Activated CD4-positive, alpha-beta T cell treated with anti-CD3 and anti-CD28 coated beads, Interleukin-2, amount 10 ng/mL, durations not matched to agents 7 days and 5 days (primary cell): ENCODE measurements at regions not wholly inside any gene's neighbourhood (a gene's known extent, or its start where the extent isn't known, plus 50 kb on each side); places are given as distances from the start of the nearest gene placed in this dataset.
"Not testable (repeated sequence)": the region's sequence is repeated elsewhere in the genome, so short reads cannot be mapped to it uniquely, and the experiment has no call there.

ENCODE experiments used
- CTCF ChIA-PET: fragments of 350-600 bp; sonication (Branson Sonifier 250); formaldehyde crosslinking; loops from one replicate; lab custom pipeline; 2021; ENCODE audit warnings: antibody characterized with exemption; lab: Charles Lee
- POLR2A ChIA-PET: fragments of 350-600 bp; sonication (Branson Sonifier 250); formaldehyde crosslinking; loops from one replicate; lab custom pipeline; 2021; ENCODE audit warnings: antibody characterized with exemption; lab: Charles Lee
- DNase-seq: peaks from one replicate; pipeline ENCODE4 v3.0.0-alpha.2; 2020
- H3K27ac Mint-ChIP-seq: one replicate; pipeline ENCODE4 v1.8.0; 2021; ENCODE audit warnings: mild to moderate bottlenecking, moderate library complexity, mixed read lengths
- H3K27me3 Mint-ChIP-seq: one replicate; pipeline ENCODE4 v1.8.0; 2021; ENCODE audit warnings: mixed read lengths
- H3K36me3 Mint-ChIP-seq: one replicate; pipeline ENCODE4 v1.8.0; 2021; ENCODE audit warnings: low read depth, mixed read lengths
- H3K4me1 Mint-ChIP-seq: one replicate; pipeline ENCODE4 v1.8.0; 2021; ENCODE audit warnings: mixed read lengths
- H3K4me3 Mint-ChIP-seq: one replicate; pipeline ENCODE4 v1.8.0; 2021; ENCODE audit warnings: mild to moderate bottlenecking, moderate library complexity, mixed read lengths
- H3K9me3 Mint-ChIP-seq: one replicate; pipeline ENCODE4 v1.8.0; 2021; ENCODE audit warnings: mixed read lengths

DNA sequence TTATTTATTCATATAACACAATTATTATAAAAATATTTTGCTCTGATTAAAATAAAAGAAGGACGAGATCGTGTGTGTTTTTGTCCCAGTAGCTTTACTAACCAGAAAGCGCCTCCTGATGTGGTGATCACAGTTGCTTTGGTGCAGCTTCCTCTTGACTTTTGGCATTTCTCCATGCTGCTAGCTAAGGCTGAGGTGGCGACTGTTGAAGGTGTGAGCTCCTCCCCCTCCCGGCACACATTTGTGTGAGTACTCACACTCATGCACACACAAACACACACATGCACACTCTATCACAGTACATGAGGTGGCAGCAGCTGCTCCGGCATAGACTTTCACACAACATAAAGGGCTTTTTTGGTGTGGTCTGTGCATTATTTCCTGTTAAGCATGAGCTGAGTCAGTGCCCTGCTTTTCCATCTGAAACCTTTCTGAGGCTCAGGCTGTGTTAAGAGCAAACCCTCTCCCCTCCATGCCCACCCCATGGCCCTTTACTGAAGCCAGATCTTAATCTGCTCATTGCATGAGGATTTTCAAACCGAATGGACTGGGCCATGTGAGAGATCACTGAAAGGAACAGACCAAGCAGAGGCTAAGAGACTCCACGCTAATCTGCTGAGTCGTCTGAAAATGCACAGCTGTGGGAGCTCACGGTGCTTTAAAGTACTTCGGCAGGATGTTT, 53.3 kb downstream of the FOXD4L1 start:
- H3K36me3 Mint-ChIP-seq, H3K9me3 Mint-ChIP-seq, H3K4me1 Mint-ChIP-seq, H3K27me3 Mint-ChIP-seq, CTCF ChIA-PET, POLR2A ChIA-PET: not testable (repeated sequence)
- peak overlapping the region; percentile 57 for H3K4me3 Mint-ChIP-seq
- peak; percentile 67 for DNase-seq
- H3K27ac Mint-ChIP-seq = peak overlapping the region; percentile 89

DNA sequence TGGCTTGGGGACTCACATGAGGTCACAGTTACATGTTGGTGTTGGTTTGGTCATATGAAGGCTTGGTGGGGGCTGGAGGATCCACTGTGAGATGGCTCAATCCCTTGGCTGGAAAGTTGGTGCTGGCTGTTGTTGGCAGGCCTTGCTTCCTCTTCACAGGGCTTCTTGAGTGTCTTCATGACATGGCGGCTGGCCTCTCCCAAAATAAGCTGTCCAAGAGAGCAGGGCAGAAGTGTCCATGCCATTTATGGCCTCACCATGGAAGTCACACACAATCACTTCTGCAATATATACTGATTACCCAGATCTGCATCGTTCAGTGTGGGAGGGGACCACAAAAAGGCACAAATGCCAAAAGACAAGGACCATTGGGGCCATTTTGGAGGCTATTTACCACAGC, 61.4 kb downstream of the FOXD4L1 start:
- POLR2A ChIA-PET, CTCF ChIA-PET, H3K27ac Mint-ChIP-seq, H3K36me3 Mint-ChIP-seq, H3K4me1 Mint-ChIP-seq, H3K9me3 Mint-ChIP-seq, DNase-seq, H3K4me3 Mint-ChIP-seq: not testable (repeated sequence)
- peaks cover 12% of the 10 kb centered on the region for H3K27me3 Mint-ChIP-seq

DNA sequence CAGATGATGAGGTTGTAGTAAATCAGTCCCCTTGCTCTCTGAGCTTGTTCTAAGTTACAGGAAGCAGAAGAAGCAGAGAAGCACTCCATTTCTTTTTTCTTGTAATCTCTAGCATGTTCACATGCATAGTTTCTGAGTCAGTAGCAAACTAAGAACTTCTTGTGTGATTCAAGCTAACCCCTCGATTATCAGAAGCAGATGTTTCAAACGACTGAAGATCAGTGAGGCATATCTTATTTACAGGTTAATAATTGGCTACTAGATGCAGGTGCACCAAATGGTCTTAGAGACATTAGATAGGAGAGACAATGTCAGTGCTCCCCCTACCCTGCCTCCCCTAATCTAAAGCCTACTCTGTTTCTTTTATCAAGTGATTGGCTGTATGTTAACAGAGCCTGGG, 64.2 kb downstream of the FOXD4L1 start:
- H3K4me1 Mint-ChIP-seq, H3K27ac Mint-ChIP-seq, H3K4me3 Mint-ChIP-seq, DNase-seq, H3K36me3 Mint-ChIP-seq, H3K9me3 Mint-ChIP-seq, H3K27me3 Mint-ChIP-seq, CTCF ChIA-PET, POLR2A ChIA-PET: not testable (repeated sequence)

- H3K4me3 Mint-ChIP-seq, H3K27ac Mint-ChIP-seq, DNase-seq, POLR2A ChIA-PET, H3K27me3 Mint-ChIP-seq, H3K9me3 Mint-ChIP-seq, H3K36me3 Mint-ChIP-seq, CTCF ChIA-PET, H3K4me1 Mint-ChIP-seq: not testable (repeated sequence)
Observed at GRCh38 chr2:113566674-113567480, 60.2 kb upstream of the RABL2A start.

GRCh38 chr2:113567481-113567849, 59.6 kb upstream of the RABL2A start:
- H3K4me1 Mint-ChIP-seq, H3K36me3 Mint-ChIP-seq, H3K4me3 Mint-ChIP-seq, H3K27ac Mint-ChIP-seq, DNase-seq, H3K9me3 Mint-ChIP-seq, CTCF ChIA-PET, POLR2A ChIA-PET, H3K27me3 Mint-ChIP-seq: not testable (repeated sequence)

- H3K9me3 Mint-ChIP-seq, DNase-seq, POLR2A ChIA-PET, H3K27me3 Mint-ChIP-seq, H3K27ac Mint-ChIP-seq, H3K4me1 Mint-ChIP-seq, CTCF ChIA-PET, H3K4me3 Mint-ChIP-seq, H3K36me3 Mint-ChIP-seq: not testable (repeated sequence)
Observed at GRCh38 chr2:113568231-113568630, 58.8 kb upstream of the RABL2A start.

DNA sequence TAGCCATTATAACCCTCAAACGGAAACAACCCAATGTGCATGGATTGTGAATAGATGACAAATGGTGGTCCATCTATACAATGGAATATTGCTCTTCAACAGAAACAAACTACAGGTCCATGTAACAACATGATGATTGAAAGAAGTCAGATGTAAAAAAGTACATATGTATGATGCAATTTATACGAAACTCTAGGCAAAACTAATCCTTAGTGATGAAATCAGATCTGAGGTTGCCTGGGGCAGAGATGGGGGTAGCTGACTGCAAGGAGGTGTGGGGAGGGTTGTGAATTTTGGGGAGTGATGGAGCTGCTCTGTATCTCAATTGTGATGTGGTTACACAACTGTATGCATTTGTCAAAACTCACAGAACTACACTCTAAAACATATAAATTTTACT, 57.0 kb upstream of the RABL2A start:
- DNase-seq, H3K27me3 Mint-ChIP-seq, H3K27ac Mint-ChIP-seq, CTCF ChIA-PET, H3K4me1 Mint-ChIP-seq, POLR2A ChIA-PET, H3K36me3 Mint-ChIP-seq, H3K4me3 Mint-ChIP-seq, H3K9me3 Mint-ChIP-seq: not testable (repeated sequence)

DNA sequence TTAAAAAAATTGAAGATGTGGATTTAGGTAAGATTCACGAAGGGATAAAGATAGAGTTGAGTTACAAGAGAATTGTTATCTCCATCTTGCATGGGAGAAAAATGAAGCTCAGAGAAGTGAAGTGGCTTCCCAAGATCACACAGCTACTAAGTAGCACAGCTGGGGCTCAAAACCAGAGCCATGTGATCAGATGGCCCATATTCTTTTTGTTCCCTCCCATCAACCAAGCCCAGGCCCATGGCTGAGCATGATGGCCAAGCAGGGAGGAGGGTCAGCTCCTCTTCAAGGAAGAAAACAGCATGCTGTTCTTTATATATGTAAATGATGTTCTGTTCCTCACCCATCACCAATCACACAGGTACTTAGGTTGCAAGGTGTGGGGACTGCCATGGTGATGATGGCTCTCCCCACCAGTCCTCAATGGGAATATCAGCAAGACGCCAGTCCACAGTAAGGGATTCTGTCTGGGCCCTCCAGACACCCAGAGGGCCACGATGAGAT, 56.5 kb upstream of the RABL2A start:
- H3K36me3 Mint-ChIP-seq, H3K4me1 Mint-ChIP-seq, H3K27ac Mint-ChIP-seq, H3K27me3 Mint-ChIP-seq, CTCF ChIA-PET, H3K9me3 Mint-ChIP-seq, DNase-seq, H3K4me3 Mint-ChIP-seq, POLR2A ChIA-PET: not testable (repeated sequence)

GRCh38 chr2:113571482-113572068, 55.5 kb upstream of the RABL2A start:
- H3K4me3 Mint-ChIP-seq, H3K36me3 Mint-ChIP-seq, POLR2A ChIA-PET, CTCF ChIA-PET, DNase-seq, H3K4me1 Mint-ChIP-seq, H3K27ac Mint-ChIP-seq, H3K9me3 Mint-ChIP-seq, H3K27me3 Mint-ChIP-seq: not testable (repeated sequence)

- H3K4me1 Mint-ChIP-seq, H3K36me3 Mint-ChIP-seq, H3K4me3 Mint-ChIP-seq, H3K27ac Mint-ChIP-seq, H3K27me3 Mint-ChIP-seq, H3K9me3 Mint-ChIP-seq, DNase-seq, POLR2A ChIA-PET: not testable (repeated sequence)
- CTCF ChIA-PET = interaction anchor here (0.6 kb wide), 1 partner anchor 48 kb away, joined by 3 read pairs; no protein-coding TSS in a partner anchor
Observed at GRCh38 chr2:113575721-113576120, 51.3 kb upstream of the RABL2A start.

DNA sequence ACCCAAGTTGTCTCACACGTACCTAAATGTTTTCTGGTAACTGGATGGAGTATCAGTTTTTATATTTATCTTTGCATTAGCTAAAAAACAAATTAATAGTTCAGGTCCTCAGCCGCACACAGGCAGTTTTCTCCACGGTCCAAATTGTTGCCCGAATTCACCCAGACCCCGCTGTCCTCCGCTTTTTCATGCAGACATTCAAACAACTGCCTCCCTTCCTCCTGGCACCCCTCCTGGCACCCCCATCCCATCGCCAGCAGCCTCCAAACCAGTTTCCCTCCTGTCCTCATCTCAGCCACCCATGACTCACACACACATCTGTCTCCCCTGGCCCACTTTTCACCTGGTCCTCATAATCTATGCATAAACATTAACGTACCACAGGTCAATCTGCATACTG, 50.7 kb upstream of the RABL2A start:
- DNase-seq, H3K27me3 Mint-ChIP-seq, POLR2A ChIA-PET, H3K27ac Mint-ChIP-seq, H3K4me3 Mint-ChIP-seq, H3K36me3 Mint-ChIP-seq, H3K9me3 Mint-ChIP-seq, H3K4me1 Mint-ChIP-seq: not testable (repeated sequence)
- CTCF ChIA-PET = interaction anchor here (0.6 kb wide), 1 partner anchor 48 kb away, joined by 3 read pairs; no protein-coding TSS in a partner anchor
